Gastroesophageal sphincter (tissue), 4 donors: ENCODE measurements at regions not wholly inside any gene's neighbourhood (a gene's known extent, or its start where the extent isn't known, plus 50 kb on each side); places are given as distances from the start of the nearest gene placed in this dataset.
"Not testable (repeated sequence)": the region's sequence is repeated elsewhere in the genome, so short reads cannot be mapped to it uniquely, and the experiment has no call there.

Experiments
- ATAC-seq: fragments of 150-250 bp; one replicate; pipeline ENCODE4 v1.9.1; 2016; ENCODE audit warnings: mild to moderate bottlenecking, moderate library complexity
- H3K27ac ChIP-seq, 4 donors: fragments of 200-600 bp; sonication (generic) in 3 of 4; 1 replicate in 3 of 4; 2 replicates in 1 of 4; pipeline ENCODE4 v1.5.1; 2016 to 2019
- H3K27me3 ChIP-seq: fragments of 200-600 bp; sonication (generic); one replicate; pipeline ENCODE4 v1.5.1; 2019
- H3K36me3 ChIP-seq, 2 donors: fragments of 200-600 bp; sonication (generic); one replicate each; pipeline ENCODE4 v1.5.1; 2019; ENCODE audit warnings: control low read depth in 1 of 2
- H3K4me1 ChIP-seq, 3 donors: fragments of 200-600 bp; sonication (generic); 1 replicate in 2 of 3; 2 replicates in 1 of 3; pipeline ENCODE4 v1.5.1; 2016 to 2019; ENCODE audit warnings: control low read depth in 2 of 3
- H3K4me3 ChIP-seq, 2 donors: fragments of 200-600 bp; sonication (generic); one replicate each; pipeline ENCODE4 v1.5.1; 2019; ENCODE audit warnings: mild to moderate bottlenecking in 1 of 2, moderate library complexity in 1 of 2
- H3K9me3 ChIP-seq, 3 donors: fragments of 200-600 bp; sonication (generic); one replicate each; pipeline ENCODE4 v1.5.1; 2017 to 2019; ENCODE audit warnings: control low read depth in 2 of 3
- CTCF ChIP-seq, 4 experiments: fragments of 200-600 bp in 2 of 4; fragments of 450-650 bp in 2 of 4; sonication (generic) in 1 of 4; IDR thresholded peaks; one replicate each; pipeline ENCODE4 v1.5.1; 2017 to 2019; ENCODE audit warnings: antibody characterized with exemption in 4 of 4, mild to moderate bottlenecking in 2 of 4, moderate library complexity in 2 of 4
- EP300 ChIP-seq: sonication (generic); formaldehyde crosslinking; IDR thresholded peaks from one replicate; pipeline ENCODE4 v1.6.1; 2017; ENCODE audit warnings: antibody characterized with exemption, mild to moderate bottlenecking
- POLR2A ChIP-seq, 2 donors: fragments of 450-650 bp; IDR thresholded peaks; one replicate each; pipeline ENCODE4 v1.6.1; 2017; ENCODE audit warnings: antibody characterized with exemption in 2 of 2, mild to moderate bottlenecking in 2 of 2, moderate library complexity in 1 of 2
- POLR2AphosphoS5 ChIP-seq: sonication (generic); formaldehyde crosslinking; IDR thresholded peaks from one replicate; pipeline ENCODE4 v1.6.1; 2017; ENCODE audit warnings: antibody characterized with exemption
- WGBS, 2 donors: methylation state at CpG; one replicate each; pipeline ENCODE4 v1.1.5; 2018; ENCODE audit warnings: low coverage in 1 of 2; 5-methylcytosine and 5-hydroxymethylcytosine counted together

- Histone ChIP-seq H3K36me3 (peaks cover 0 to 20% of the 10 kb centered on the region in 2 donors), H3K27me3 (no peaks in the 10 kb centered on the region), H3K9me3 (no peaks in the 10 kb centered on the region), H3K4me3 (no peak overlapping the region), H3K27ac (no peak overlapping the region), H3K4me1 (peaks cover 0 to 15% (median 0%) of the 10 kb centered on the region in 3 donors)
- TF ChIP-seq EP300 (no peak), POLR2A (IDR thresholded peaks at IDR 0.05) (no peak), CTCF (IDR thresholded peaks at IDR 0.05) (no peak), POLR2AphosphoS5 (no peak)
- 71 to 81% methylated on average over 8 of the region's 8 CpGs for WGBS, 2 donors
- ATAC-seq = no peak
Measured at GRCh38 chr1:831522-831921, 92.2 kb upstream of the SAMD11 start.

- H3K36me3 ChIP-seq = peaks cover 0 to 20% of the 10 kb centered on the region in 2 donors
- no peak overlapping the region for H3K4me3 ChIP-seq
- no peak overlapping the region for H3K27ac ChIP-seq
- peaks cover 0 to 14% (median 0%) of the 10 kb centered on the region in 3 donors for H3K4me1 ChIP-seq
- no peak for TF ChIP-seq CTCF (IDR thresholded peaks at IDR 0.05)
- no peak for TF ChIP-seq EP300
- TF ChIP-seq POLR2A (IDR thresholded peaks at IDR 0.05) = no peak
- TF ChIP-seq POLR2AphosphoS5 = no peak
- WGBS, 2 donors = 60 to 95% methylated on average over 4 to 7 of the region's 13 CpGs
- H3K9me3 ChIP-seq = no peaks in the 10 kb centered on the region
- no peaks in the 10 kb centered on the region for H3K27me3 ChIP-seq
- no peak for ATAC-seq
Measured at GRCh38 chr1:832136-832535, 91.6 kb upstream of the SAMD11 start.

GRCh38 chr1:833226-833625, 90.5 kb upstream of the SAMD11 start:
- Histone ChIP-seq H3K4me1 (peaks cover 0 to 14% (median 0%) of the 10 kb centered on the region in 3 donors), H3K36me3 (peaks cover 0 to 20% of the 10 kb centered on the region in 2 donors)
- H3K4me3 ChIP-seq, H3K27ac ChIP-seq, ATAC-seq, H3K9me3 ChIP-seq, H3K27me3 ChIP-seq: not testable (repeated sequence)
- 100% methylated on average over 2 of the region's 3 CpGs for WGBS, 2 donors

GRCh38 chr1:835509-835908, 88.2 kb upstream of the SAMD11 start:
- not testable (repeated sequence) for ATAC-seq, H3K9me3 ChIP-seq
- no CpG with 5 or more reads among the region's 10 CpGs for WGBS, 2 donors

GRCh38 chr1:837601-838000, 86.1 kb upstream of the SAMD11 start:
- H3K27me3 ChIP-seq, H3K4me3 ChIP-seq, H3K4me1 ChIP-seq, ATAC-seq, H3K9me3 ChIP-seq, H3K27ac ChIP-seq: not testable (repeated sequence)
- 73 to 82% methylated on average over 3 to 4 of the region's 5 CpGs for WGBS, 2 donors
- H3K36me3 ChIP-seq = peaks cover 0 to 24% of the 10 kb centered on the region in 2 donors

More at GRCh38 chr1:835509-835908, 88.2 kb upstream of the SAMD11 start:
- H3K4me3 ChIP-seq, H3K27me3 ChIP-seq, H3K27ac ChIP-seq, H3K4me1 ChIP-seq: not testable (repeated sequence)
- peaks cover 0 to 20% of the 10 kb centered on the region in 2 donors for H3K36me3 ChIP-seq

- H3K27me3 ChIP-seq, ATAC-seq, H3K4me3 ChIP-seq, H3K27ac ChIP-seq, H3K4me1 ChIP-seq, H3K9me3 ChIP-seq: not testable (repeated sequence)
- 71 to 81% methylated on average over 5 of the region's 5 CpGs for WGBS, 2 donors
- H3K36me3 ChIP-seq = peaks cover 0 to 24% of the 10 kb centered on the region in 2 donors
Measured at GRCh38 chr1:838291-838690, 85.4 kb upstream of the SAMD11 start.

- H3K27me3 ChIP-seq, ATAC-seq: not testable (repeated sequence)
Measured at GRCh38 chr1:840592-840991, 83.1 kb upstream of the SAMD11 start.

GRCh38 chr1:841671-842425, 81.9 kb upstream of the SAMD11 start:
- not testable (repeated sequence) for H3K27me3 ChIP-seq
- 77 to 80% methylated on average over 4 to 8 of the region's 15 CpGs for WGBS, 2 donors

More at GRCh38 chr1:840592-840991, 83.1 kb upstream of the SAMD11 start:
- WGBS, 2 donors = 91 to 95% methylated on average over 2 to 6 of the region's 6 CpGs
- H3K4me1 ChIP-seq, H3K9me3 ChIP-seq, H3K4me3 ChIP-seq, H3K27ac ChIP-seq: not testable (repeated sequence)
- H3K36me3 ChIP-seq = peaks cover 0 to 16% of the 10 kb centered on the region in 2 donors

GRCh38 chr1:842799-843198, 80.9 kb upstream of the SAMD11 start:
- peaks cover 0 to 22% of the 10 kb centered on the region in 2 donors for H3K36me3 ChIP-seq
- not testable (repeated sequence) for H3K27me3 ChIP-seq, H3K9me3 ChIP-seq, H3K4me3 ChIP-seq, H3K27ac ChIP-seq, H3K4me1 ChIP-seq, ATAC-seq
- 100% methylated on average over 2 of the region's 10 CpGs; no CpG with 5 or more reads in 1 of the 2 donors for WGBS, 2 donors

More at GRCh38 chr1:841671-842425, 81.9 kb upstream of the SAMD11 start:
- ATAC-seq, H3K27ac ChIP-seq, H3K4me3 ChIP-seq, H3K4me1 ChIP-seq, H3K9me3 ChIP-seq: not testable (repeated sequence)
- peaks cover 0 to 16% of the 10 kb centered on the region in 2 donors for H3K36me3 ChIP-seq

GRCh38 chr1:843946-844345, 79.8 kb upstream of the SAMD11 start:
- H3K27ac ChIP-seq, H3K4me3 ChIP-seq, H3K27me3 ChIP-seq, ATAC-seq, H3K4me1 ChIP-seq, H3K9me3 ChIP-seq: not testable (repeated sequence)
- H3K36me3 ChIP-seq = peaks cover 0 to 28% of the 10 kb centered on the region in 2 donors
- 93% methylated on average over 5 of the region's 5 CpGs; no CpG with 5 or more reads in 1 of the 2 donors for WGBS, 2 donors
